Activated T-cell treated with anti-CD3 and anti-CD28 coated beads, Interleukin-2, amount 50 U/mL, for 48 hours (primary cell): ENCODE measurements at regions not wholly inside any gene's neighbourhood (a gene's known extent, or its start where the extent isn't known, plus 50 kb on each side); places are given as distances from the start of the nearest gene placed in this dataset.

Experiments
- DNase-seq, 2 experiments: peaks; one replicate each; pipeline ENCODE4 v3.0.0-alpha.2; 2020

DNA sequence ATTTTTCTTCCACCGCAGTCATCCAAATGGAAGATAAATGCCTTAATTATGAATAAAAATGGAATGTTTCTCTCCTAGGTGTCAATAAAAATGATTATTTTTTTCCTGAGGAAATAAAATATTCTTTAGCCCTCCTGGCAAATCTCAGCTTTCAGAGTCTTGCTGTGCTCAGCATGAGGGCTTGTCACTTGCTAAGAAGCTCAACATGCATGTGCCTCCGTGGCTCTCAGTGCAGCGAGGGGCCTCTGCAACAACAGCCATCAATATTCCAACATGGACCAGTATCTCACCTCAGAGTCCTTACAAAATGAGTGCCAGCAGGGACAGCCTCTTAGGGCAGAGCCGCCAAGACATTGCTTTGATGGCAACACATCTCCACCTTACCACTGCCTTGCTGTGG lies 159.5 kb upstream of the TMPO start:
- no peak for DNase-seq

DNA sequence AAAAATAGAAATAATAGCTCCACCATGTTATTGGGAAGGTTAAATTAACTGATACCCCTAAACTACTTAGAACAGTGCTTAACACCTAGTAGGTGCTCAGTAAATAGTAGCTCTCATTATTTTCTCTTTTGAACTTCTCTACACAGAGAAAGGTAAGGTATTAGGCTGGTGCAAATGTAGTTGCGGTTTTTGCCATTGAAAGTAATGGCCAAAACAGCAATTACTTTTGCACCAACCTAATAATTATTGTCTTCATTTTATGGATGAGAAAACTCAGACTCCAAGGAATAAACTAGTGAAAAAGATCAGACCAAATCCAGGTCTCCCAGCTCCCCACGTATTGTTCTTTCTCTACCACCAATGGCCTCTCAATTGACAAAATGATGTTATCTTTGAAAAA lies 157.2 kb upstream of the TMPO start:
- DNase-seq: no peak

DNA sequence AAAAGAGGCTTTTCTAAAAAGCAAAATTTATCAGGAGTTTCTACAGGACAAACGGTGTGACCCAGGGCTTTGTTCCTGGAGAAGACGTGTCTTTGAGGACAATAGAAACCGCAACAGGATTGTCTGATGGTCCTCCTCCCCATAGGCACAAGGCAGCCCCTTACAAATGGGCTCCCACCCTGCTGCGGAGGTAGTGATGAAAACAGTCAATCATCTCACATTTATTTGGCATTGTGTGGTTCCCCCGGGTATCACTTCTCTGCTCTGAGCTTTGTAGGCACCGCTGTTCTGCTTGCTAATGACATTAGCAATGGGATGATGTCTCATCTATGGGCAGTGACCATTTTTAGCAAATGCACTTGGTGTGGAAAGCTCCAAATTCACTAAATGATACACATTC lies 155.5 kb upstream of the TMPO start:
- no peak for DNase-seq

DNA sequence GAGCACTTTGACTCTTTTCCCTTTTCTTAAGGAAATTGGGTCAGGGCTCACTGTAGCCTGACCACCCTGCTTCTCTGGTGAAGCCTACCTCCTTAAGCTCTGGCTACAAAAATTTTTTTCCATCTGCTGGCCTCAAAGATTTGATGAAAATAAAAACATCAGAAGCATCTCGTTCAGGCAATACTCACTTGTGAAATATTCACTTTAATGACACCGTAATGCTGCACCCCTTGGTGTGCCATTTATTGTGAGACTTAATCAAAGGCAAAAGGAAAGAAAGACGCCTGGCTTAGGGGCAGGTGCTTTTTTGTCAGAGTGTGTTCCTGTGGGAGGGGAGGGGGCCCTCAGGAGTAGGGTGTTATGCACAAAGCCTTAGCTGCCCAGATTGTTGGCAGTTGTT lies 155.0 kb upstream of the TMPO start:
- DNase-seq: no peak

DNA sequence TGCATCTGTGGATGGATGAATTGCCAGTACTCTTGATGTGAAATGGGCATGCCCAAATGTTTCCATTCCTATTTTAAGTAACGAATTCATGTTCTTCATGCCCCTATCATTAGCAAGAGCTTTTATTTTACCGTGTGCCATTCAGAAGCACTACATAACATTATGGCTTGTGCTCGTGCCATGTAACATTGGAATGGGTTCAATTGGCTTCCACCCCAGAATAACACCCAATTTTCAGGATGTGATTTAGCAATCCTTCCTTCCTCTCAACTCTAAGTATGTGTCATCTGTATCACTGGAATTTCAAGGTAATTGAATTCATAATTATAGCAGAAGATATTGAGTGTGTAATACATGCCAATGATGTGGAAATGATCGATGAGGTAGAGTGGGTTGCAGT lies 145.8 kb upstream of the TMPO start:
- DNase-seq: no peak

DNA sequence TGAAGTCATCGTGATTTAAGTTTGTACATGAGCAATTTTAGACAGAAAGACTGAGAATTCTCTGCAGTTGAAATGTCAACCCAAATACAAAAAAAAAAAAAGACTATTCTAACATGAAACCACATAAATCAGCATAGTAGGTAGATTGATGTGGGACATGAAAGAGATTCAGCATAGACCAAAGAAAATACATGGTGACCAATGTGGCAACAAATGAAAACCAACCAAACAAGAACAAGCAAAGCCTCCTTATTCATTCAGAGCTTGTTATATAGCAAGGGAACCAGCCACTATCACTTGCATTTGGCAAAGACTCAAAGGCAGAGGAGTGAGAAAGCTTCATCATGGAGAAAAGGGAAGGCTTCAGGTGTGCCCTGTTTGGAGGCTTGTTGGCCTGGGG lies 144.4 kb upstream of the TMPO start:
- no peak for DNase-seq

DNA sequence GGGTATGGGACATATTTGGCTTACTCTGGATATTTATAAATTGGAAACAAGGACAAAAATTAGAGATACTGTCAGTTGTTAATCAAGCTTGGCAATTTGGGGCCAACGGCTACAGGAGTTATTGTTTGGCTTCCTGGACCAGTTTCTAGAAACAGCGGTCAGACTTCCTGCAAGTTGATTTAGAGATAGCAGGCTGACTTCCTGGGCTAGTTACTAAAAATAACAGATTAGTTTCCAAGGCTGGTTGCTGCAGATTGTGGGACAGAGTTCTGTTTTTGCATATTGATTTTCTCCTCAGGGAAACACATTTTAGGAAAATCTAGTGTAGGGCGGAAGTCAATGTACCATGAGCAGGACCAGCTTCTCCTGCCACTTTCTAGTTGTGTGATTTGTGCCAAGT lies 144.0 kb upstream of the TMPO start:
- DNase-seq: no peak

DNA sequence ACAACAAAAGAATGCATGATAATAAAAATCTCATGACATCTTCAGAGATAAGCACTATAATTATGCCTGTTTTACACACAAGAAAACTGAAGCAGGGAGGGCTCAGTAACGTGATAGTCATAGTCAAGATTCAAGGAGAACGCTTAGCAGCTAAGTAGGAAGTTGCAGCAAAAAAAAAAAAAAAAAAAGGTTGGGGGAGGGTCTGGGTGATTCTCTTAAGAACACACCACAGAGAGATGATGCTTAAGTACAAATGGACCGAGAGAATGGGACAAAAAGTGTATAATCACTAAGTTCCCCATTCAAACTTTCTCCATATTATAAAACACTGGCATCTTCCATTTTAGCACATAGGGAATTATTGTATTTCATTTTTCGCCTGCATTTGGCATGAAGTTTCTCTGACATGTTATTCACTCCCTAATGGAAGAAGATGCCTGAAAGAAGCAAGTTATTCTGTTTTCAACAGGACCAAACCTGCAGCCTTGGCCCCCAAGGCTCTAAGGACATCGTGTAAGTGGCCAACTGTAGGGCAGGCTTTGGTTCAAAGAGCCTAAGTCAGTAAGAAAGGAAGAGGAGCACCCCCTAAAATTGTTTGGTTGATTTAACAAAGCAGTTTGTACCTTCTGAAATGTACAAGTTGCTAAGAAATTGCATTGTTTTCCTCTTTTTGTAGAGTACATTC lies 142.9 kb upstream of the TMPO start:
- no peak for DNase-seq

DNA sequence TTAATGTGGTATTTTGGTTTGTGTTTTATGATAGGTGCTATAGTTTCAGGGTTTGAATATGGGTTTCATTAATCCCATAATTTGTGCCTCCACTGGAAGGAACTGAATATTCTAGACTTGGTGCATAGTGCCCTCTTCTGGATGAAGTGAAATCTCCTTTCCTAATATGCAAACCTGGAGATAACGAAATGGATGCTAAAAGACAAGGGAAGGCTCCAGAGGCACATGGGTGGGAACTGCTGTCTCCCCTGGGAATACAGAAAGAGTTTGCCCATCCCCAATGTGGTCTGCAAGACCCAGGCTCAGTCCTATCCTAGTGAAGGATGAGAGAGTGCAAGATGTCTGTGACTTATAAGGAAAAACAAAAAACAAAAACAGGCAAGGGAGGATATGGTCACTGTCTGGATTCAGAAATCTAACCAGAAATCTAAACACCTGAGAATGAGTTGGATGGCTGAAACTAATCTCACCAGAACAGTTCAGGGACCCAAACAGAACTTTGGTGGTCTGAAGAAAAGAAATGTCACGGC lies 142.3 kb upstream of the TMPO start:
- DNase-seq: no peak

DNA sequence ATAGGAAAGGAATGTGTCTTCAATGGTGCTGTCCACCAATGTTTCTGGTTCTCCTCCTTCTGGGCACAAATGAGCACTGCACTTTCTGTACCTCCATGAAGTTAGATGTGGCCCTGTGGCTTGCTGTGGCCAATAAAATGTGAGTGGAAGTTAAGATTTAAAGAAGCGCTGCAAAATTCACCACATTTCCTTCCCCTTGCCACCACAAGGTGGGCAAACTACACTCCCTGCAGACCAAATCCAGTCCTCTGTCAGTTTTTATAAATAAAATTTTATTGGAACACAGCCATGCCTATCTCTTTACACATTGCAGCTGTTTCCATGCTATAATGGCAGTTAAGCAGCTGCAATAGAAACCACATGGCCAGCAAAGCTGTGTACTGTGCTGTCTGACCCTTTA lies 141.4 kb upstream of the TMPO start:
- DNase-seq: no peak

DNA sequence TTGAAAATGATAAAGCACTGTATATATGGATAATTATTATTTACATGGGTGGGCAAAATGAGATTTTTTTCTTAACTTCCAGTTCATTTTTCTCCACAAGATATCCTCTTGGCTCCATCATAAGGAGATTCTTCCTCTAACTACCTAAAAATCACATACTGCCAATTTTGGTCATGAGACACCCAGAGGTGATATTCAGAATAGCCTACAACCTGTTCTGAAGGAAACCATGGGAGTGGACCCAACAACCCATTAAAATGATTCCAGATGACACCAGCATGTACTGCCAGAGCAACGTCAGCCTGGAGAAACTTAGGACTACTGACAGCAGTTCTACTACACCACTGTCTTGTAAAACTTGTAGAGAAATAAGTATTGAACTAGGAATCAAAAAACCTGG lies 136.3 kb upstream of the TMPO start:
- DNase-seq: no peak

DNA sequence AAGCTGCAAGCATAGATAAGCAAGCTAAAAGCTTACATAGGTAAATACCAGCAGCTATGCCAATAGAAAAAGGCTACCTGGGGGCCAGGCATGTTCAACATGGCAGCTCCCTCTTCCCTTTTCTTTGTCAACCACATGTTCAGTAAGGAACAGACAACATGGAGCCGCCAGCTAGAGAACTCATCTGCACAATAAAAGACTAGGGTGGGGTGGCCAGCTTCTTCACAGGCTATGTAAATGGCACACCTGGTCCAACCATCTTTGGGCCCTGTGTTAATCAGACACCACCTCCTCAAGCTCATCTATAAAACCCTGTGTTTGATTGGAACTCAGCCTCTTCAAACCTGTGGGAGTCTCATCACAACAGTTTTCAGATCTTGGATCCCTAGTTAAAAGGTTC lies 129.7 kb upstream of the TMPO start:
- DNase-seq: no peak

DNA sequence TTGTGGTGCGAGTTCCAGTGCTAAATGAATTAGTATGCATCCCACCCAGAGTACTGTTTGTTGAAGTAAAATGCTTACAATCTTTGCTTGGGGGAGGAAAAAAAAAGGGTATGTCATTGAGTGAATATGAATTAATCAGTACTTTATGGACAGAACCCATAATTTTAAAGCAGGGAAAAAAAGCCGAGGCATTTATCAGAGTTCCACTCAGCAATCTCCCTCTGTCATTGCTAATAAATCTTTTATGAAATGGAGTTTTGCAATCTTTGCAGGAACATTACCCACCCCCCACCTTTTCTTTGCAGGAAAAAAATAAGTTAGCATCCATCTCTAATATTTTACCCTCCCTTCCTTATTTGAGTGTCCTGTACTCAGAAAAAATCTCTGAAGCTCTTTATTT lies 127.9 kb upstream of the TMPO start:
- DNase-seq: no peak

DNA sequence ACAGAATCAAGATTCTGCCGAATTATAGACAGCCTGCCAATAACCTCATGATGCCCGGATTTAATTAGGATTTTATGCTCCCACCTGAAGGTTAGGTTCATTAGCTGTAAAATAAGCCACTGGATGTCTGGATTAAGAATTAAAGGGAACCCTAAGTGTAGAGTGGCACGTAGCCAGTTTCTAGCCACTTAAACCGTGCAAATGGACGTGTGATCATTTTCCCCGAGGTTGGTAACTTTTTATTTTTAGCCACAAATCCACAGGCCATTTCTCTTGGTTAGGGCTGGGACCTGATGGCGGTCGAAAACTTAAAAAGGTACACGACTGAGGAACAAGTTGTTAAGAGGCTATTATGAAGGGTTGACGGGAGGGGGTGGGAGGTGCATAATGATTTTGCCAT lies 127.3 kb upstream of the TMPO start:
- DNase-seq: no peak

DNA sequence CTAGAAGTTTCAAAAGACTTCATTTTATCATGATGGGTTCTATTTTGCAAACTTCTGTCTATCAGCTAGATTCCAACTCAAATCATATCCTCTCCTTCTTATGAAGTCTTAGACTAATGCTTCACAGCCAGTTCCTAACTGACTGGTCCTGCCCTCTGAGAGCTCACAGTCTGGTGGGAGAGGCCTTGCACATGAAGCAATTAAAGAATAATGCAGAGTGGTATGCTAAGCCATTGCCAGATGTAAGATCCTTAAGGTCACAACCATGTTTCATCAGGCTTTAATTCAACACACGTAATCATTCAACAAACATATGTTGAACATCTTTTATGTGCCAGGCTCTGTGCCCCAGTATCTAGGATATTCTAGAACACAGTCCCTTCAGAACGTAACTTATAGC lies 125.8 kb upstream of the TMPO start:
- no peak for DNase-seq

DNA sequence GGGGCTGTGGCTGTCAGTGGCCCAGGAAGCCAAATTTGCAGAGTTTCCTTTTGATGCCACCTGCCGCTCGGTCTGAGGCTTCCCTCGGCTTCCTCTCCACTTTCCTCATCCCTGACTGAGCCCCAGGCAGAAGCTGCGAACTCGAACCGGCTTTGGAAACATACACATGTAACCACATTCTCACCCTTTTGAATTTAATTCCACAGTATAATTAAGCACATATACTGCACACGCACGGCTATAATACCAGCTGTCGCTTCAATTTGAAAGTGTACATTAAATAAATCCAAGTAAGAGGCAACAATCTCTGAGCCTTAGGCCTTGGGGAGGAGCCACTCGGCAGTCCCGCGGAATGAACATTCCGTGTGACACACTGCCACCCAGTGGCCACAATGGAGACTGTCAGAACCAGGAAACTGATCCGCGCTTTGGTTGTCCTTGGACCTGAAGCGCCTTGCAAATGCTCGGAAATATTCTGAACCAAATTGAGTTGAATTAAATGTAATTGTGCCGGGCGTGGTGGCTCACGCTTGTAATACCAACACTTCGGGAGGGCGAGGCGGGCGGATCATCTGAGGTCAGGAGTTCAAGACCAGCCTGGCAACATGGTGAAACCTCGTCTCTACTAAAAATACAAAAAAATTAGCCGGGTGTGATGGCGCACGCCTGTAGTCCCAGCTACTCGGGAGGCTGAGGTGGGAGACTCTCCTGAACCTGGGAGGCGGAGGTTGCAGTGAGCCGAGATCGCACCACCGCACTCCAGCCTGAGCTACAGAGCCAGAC lies 117.9 kb upstream of the TMPO start:
- peak; percentile 87 to 88 for DNase-seq

DNA sequence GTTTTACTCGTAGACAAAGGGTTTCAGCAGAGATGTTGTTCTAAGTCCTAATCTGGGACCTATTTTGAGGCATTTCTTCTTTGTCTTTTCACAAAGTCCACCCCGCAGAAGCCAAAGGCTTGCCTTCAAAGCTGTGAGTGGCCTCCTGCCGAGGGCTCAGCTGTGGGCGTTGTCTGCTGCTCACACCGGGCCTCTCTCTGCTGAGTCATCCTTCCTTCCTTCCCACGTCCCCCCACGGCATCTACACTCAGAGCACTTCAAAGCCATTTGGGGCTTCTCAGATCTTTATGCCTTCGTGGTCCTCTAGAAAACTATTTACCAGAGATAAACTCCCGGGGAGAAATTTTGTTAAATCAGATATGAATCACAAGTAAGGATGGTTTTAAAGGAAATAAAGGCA lies 115.9 kb upstream of the TMPO start:
- peak; percentile 67 to 79 for DNase-seq

DNA sequence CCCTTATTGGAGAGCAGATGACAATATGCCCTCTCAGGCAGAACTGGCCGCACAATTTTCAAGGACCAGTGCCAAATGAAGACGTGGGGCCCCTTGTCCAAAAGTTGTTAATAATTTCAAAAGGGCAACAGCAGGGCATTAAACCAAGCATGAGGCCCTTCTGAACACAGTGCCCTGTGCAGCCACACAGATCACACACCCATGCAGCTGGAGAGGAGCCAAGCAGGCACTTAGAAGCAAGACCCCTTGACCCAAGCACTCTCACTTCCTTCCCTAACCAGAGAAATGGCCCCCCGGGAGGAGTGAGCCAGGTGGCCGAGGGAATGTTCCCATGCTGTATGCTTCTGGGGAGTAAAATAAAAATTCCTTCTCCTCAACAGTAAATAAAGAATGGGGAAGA lies 114.0 kb upstream of the TMPO start:
- no peak for DNase-seq

DNA sequence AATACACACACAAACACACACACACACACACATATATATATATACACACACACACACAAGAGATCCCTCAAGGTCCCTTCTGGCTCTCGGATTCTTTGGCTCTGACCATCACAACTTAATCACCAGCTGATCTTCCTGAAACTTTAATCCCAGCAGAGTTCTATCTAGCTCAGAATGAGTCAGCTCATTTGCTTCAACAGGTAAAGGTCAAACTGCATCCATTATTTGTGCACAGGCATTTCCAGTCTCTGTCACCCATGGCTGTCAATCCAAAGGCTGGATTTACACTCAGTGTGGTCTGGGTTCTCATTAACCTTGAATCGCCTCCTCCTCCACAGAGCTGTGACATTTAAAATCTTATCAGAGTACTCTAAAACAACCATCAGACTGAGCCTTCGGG lies 113.3 kb upstream of the TMPO start:
- no peak for DNase-seq

DNA sequence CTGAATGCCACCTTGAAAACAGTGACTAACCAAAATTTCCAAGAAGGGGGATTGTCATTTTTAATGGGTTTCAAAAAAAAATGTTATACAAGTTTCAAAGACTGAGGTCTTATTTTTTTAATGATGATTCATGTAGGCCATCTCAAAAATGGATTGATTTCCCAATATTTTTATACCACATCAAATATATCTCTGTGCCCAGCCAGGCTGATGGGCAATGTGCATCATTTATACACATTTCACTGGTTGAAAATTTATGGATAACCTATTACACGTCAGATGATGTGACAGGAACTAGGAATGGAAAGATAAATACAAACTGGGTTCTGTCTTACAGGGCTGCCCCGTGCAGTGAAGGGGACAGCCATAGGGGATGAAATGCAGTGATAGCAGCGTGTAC lies 112.7 kb upstream of the TMPO start:
- DNase-seq: no peak

DNA sequence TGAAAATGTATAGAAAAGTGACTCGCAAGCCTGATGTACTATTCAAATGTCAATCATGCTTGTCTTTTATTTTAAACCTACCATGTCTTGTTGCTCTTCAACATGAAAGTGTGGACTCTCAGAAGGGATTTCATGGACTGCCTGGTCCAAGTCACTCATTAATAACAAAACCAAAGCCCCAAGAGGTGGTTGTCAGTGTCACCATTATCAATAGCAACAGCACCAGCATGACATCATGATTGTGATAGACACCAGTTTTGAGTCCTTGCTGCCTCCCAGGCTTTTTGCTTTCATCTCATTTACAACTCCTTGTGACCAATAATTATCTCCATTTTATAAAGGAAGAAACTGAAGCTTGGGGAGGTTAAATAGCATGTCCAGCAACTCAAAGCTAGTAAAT lies 112.0 kb upstream of the TMPO start:
- no peak for DNase-seq

DNA sequence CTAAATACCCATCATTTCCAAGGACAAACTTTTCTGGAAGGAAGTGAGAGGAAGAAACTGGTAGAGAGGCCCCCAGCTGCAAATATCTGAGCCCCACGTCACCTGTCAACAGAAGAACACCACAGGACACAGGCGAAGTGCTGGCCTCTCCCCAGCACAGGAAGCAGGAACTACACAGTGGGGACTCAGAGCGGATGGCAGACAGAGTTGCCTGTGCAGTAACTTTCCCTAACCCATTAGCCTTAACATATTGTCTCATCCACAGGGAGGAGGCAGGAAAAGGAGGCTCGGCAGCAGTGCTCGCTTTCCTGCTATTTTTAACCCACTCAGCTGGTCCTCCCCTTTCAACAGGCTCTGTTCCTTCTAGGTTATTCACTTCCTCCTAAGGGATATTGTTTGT lies 111.5 kb upstream of the TMPO start:
- DNase-seq: no peak

DNA sequence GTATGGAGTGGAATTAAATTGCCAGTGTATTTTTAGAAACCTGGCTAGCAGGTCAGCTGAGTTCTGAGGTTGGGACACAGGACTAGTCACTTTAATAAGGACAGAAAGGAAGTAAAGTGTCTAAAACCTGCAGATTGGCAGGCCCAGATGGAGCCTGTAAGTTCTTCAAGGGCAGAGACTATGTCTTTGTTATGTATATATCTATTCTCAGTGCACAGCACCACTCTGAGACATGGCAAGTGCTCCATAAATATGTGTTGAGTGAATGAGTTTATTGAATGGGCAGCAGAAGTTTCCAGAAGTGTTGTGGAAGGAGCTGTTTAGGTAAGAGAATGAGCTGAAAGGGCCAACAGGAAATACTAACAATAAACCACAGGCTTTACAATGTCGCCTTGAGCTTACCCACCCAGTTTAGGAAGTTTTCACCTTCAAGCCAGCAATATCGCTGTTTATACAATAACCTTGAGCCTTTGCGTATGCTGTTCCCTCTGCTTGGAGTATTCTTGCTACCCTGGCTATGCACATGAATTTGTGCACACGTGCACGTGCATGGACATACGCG lies 109.5 kb upstream of the TMPO start:
- DNase-seq: no peak

DNA sequence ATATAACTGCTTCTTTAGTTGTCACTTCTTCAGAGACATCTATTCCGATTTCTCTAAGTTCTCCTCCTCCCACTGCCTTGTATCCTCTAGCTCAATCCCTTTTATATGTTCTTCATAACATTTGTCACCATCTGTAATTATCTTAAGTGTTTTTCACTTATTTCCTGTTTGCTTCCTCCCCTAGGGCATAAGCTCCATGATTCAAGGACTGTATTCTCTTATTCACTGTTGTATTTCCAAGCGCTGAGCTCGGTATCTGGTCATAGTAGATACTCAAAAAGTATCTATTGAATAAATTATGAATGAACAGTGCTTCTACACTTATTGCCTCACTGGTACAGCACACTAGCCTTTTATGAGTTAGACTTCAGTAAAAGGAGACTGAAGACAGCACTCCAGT lies 109.0 kb upstream of the TMPO start:
- DNase-seq: no peak
